Ureter (tissue), 1 donor: ENCODE measurements at regions not wholly inside any gene's neighbourhood (a gene's known extent, or its start where the extent isn't known, plus 50 kb on each side); places are given as distances from the start of the nearest gene placed in this dataset.
"Not testable (repeated sequence)": the region's sequence is repeated elsewhere in the genome, so short reads cannot be mapped to it uniquely, and the experiment has no call there.

Experiments
- DNase-seq: peaks from one replicate; pipeline ENCODE4 v3.0.0-alpha.2; 2020; ENCODE audit warnings: low spot score
- donor health status: DM: yes; HTN: yes; CAD: no.

GRCh38 chr3:38966811-38967692, 84.7 kb downstream of the SCN11A start:
- DNase-seq, result no peak

GRCh38 chr3:38964646-38965045, 87.1 kb downstream of the SCN11A start:
- no peak for DNase-seq

- no peak for DNase-seq
Measured at GRCh38 chr3:38964204-38964603, 87.5 kb downstream of the SCN11A start.

- DNase-seq, result peak; percentile 70
Measured at GRCh38 chr3:38960953-38961622, 90.7 kb downstream of the SCN11A start.

- DNase-seq, result no peak
Measured at GRCh38 chr3:38960042-38960622, 91.6 kb downstream of the SCN11A start.

GRCh38 chr3:38958026-38958720, 93.6 kb downstream of the SCN11A start:
- DNase-seq, result no peak

- DNase-seq, result no peak
Measured at GRCh38 chr3:38957296-38957695, 94.4 kb downstream of the SCN11A start.

GRCh38 chr3:38952721-38953120, 99.0 kb downstream of the SCN11A start:
- DNase-seq, result no peak

- not testable (repeated sequence) for DNase-seq
Measured at GRCh38 chr3:38951167-38951566, 100.6 kb downstream of the SCN11A start.

- DNase-seq, result no peak
Measured at GRCh38 chr3:38950581-38950980, 101.2 kb downstream of the SCN11A start.

- no peak for DNase-seq
Measured at GRCh38 chr3:38949994-38950393, 101.8 kb downstream of the SCN11A start.

GRCh38 chr3:38940394-38940793, 111.3 kb downstream of the SCN11A start:
- DNase-seq, result no peak

- DNase-seq, result no peak
Measured at GRCh38 chr3:38925351-38925750, 109.3 kb upstream of the SCN10A start.

GRCh38 chr3:38916706-38917105, 100.7 kb upstream of the SCN10A start:
- no peak for DNase-seq

GRCh38 chr3:38907426-38907825, 91.4 kb upstream of the SCN10A start:
- no peak for DNase-seq

- no peak for DNase-seq
Measured at GRCh38 chr3:38890426-38890825, 74.4 kb upstream of the SCN10A start.

GRCh38 chr3:38878646-38879045, 62.6 kb upstream of the SCN10A start:
- no peak for DNase-seq
